Nucleus accumbens (tissue), 56 donors: ENCODE measurements at regions not wholly inside any gene's neighbourhood (a gene's known extent, or its start where the extent isn't known, plus 50 kb on each side); places are given as distances from the start of the nearest gene placed in this dataset.
"Not testable (repeated sequence)": the region's sequence is repeated elsewhere in the genome, so short reads cannot be mapped to it uniquely, and the experiment has no call there.

ENCODE experiments used
- DNase-seq, 56 donors: peaks; one replicate each; lab custom pipeline; 2025; lab: John Stamatoyannopoulos, UW

DNA sequence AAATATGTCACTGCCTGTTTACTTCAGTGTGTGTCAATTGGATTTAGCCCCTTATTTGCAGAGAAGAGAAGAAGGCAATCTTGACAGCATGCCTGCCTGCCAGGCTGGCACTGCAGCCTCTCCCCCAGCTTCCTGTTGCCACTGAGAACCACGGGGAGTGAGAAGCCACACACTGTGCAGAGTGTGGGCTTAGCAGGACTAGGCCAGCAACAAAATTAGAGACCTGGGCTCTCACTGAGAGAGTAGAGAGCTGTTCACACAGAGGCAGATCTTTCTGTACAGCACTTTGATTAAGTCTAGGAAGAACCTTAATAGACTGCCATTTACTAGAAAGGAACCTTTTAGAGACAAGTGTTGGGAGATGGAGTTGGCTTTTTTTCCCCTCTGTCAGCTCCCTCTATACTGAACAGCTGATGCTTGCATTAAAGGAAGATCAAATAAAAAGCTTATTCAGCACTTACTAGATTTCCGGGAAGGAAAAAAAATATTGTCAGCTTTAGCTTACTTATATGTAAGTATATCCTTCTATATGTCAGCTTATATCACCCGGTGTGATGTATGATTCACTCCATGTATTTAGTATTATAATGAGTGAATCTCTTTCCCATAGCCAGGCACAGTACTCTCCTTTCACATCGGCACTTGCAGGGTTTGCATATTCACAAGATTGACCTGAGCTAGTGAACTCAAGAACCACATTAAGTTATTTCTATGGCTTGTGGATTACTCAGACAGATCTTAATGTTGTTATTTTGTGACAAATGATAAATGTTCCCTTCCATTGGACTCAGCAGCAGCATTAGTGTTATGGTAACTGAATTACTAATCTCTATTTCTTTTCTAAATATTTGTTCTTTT, 851.0 kb upstream of the EPHA7 start:
- peak in 1 of 56 donors; percentile 8 for DNase-seq

DNA sequence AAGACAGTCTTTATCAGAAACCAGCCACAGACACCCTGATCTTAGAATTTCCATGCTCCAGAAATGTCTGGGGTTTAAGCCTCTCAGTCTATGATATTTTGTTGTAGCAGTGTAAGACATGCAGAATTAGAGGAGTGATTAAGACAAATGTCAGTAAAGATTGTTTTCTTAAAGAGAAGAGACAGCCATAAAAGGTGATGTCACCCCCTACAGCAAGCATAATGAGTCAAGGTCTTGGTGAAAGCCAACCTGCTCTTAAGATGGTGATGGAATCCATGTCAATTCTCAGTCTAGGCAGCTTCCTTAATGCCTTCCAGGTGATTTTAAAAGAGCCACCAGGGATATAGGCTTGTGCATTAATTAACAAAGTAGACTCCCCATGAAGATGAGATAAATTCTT, 849.9 kb upstream of the EPHA7 start:
- no peak for DNase-seq

DNA sequence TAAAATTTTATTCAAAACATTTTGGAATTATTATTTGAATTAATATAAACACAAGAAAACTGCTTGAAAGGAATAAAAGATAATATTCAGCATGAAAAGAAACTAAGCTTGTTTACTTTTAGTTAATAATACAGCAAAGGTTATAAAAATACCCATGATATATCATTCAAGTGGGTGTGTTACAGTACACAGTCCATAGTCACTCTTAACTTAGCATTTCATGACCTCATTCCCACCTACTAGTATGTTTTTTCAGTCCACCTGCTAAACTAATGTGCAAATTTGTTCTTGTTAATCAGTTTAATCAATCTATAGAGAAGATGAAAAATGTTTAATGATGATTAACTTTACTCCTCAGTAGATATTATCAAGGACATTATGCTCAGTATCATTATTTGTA, 841.4 kb upstream of the EPHA7 start:
- no peak for DNase-seq

DNA sequence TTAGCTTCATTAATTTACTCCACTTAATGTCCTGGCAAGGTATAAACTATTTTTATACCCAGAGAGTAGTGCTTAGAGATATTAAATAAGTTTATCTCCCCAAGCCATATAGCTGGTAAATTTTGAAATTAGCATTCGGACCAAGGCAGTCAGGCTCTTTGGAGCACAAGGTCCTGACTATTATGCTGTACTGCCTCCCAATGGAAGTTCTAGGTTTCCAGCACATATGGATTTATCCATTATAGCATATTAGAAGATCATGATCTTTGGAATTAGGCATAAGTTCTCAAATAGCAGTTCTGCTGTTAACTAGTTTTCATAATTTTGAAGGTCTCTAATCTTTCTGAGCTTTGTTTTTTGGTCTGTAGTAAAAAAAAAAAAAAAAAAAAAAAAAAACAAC, 835.3 kb upstream of the EPHA7 start:
- DNase-seq, result peak in 3 of 56 donors; percentile 1 to 12 (median 11)

DNA sequence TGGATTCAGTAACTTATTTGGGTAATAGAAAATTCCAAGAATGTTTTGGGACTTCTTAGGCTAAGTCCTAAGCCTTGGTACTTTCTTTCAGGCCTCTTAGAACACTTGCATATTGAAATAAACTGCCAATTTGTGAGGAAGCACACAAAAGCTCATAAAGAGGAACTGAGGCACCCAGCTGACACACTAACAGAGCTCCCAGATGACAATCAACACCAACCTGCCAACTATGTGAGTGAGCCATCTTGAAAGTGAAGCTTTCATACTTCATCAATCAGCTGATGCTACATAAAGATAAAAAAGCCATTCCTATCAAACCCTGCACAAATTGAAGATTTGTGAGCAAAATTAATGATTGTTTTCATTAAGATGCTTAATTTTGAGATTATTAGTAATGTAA, 832.5 kb upstream of the EPHA7 start:
- DNase-seq, result no peak

DNA sequence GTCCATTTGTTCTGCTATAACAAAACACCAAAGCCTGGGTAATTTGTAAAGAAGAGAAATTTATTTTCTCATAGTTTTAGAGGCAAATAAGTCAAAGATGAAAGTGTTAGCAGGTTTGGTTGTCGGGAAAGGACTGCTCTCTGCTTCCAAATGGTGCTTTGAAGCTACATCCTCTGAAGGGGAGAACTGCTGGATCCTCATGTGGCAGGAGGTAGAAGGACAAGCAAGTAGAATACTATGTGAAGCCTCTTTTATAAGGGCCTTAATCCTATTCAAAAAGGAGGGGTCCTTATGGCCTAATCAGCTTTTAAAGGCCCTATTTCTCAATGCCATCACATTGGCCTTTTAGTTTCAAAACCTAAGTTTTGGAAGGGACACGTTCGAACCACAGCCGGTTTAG, 826.0 kb upstream of the EPHA7 start:
- DNase-seq, result no peak

DNA sequence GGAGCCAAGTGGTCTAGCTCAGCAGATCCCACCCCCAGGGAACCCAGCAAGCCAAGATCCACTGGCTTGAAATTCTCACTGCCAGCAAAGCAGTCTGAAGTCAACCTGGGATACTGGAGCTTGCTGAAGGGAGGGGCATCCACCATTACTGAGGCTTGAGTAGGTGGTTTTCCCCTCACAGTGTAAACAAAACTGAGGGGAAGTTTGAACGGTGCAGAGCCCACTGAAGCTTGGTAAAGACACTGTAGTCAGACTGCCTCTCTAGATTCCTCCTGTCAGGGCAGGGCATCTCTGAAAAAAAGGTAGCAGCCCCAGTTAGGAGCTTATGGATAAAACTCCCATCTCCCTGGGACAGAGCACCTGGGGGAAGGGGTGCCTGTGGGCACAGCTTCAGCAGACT, 819.5 kb upstream of the EPHA7 start:
- no peak for DNase-seq

DNA sequence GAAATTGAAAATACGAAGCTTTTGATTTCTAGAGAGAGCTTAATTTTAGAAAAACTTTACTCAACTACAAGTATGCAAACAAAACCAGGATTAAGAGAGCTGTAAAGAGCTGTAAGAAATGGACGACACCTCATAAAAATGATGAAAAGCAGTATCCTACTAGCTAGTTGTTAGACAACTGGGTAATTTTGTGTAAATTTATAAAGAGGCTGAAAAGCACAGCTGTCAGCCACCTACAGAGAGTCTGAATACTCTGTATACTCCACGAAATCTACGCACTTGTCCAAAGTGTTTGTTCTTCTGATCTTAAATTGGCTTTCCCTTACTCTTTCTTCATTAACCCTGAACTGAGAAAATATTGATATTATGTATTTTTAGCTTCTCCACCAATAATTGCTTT, 808.4 kb upstream of the EPHA7 start:
- DNase-seq, result no peak

DNA sequence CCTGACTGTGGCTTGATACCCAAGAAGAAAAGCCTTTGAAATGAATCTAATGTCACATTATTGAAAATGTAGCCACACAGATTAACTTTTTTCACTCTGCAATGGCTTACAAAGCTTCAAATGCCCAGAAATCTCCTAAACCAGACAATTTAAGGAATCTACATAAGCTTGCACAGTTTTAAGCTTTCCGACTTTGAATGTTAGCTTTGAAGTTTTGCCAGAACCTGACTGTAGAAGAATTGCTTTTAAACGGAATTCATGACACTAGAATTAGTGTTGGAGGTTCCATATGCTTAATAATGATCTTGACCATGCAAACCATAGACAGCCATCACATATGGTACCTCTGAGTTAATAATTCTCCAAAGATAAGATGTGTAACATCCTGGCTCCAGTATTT, 798.5 kb upstream of the EPHA7 start:
- DNase-seq, result no peak

DNA sequence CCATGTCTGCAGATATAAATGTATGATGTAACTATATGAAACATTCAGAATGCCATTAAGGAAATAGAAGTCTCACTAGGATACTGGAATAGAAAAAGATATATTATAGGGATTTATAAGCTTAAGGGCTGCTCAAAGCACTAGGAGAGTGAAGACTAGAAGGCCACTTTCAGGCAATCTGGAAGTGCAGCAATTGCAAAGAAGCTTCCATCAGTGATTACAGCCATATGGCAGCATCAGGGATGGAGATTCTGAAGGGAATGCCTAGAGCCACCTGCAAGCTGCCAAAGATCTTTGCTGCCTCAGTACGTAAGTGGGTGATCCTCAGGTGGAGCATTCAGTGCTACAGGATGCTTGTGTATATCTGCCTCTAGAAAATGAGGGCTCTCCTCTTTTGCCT, 796.2 kb upstream of the EPHA7 start:
- no peak for DNase-seq

DNA sequence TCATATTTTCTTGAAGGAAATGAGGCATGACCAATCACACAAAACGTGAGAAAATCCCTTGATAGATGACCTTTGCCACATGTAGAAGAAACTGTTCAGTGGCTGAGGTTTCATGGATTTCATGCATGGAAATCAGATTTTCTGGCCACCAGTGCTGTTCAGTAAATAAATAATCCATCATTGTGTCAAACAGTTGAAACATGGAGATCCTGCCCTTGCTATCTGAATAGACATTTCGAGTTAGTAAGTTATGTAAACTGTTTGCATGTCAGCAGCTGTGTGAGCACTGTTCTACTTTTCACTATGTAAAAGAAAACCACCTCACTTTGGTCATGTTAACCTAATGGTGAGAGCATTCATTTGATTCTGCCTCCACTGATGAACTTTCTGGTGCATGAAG, 793.9 kb upstream of the EPHA7 start:
- no peak for DNase-seq

DNA sequence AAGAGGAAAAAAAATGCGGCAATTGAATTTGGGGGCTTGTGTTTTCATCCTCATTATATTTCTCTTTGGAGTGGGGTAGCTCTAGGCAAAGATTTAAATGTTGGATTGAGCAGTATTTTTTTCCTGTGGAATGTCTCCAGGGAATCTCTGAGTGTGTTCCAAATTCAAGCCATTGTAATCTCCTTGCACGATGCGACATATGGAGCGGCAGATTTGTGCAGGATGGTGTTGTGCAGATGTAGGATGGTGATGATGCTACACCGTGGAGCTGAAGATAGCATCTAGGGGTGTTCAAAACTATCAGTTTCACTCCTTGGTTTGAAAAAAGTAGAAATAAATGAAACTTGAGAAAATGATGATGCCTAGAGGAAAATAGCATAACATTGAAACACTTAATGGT, 777.5 kb upstream of the EPHA7 start:
- no peak for DNase-seq

DNA sequence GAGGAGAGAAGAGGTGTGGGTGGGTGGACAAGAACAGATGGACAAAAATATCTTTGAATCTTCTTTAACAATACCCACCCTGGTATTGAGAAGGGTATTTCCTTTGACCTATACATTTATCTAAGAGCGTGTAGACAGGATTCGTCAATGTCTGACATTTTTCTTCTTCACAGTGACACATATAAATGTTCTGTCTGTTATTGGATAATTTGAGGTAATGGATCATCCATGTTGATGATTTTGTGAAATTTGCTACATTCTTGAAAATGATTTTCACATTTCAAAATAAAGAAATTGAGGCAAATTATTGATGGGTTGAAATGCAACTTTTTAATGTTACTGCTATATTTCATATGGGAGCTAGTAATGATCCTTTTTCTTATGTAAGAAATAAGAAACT, 770.7 kb upstream of the EPHA7 start:
- DNase-seq, result no peak

DNA sequence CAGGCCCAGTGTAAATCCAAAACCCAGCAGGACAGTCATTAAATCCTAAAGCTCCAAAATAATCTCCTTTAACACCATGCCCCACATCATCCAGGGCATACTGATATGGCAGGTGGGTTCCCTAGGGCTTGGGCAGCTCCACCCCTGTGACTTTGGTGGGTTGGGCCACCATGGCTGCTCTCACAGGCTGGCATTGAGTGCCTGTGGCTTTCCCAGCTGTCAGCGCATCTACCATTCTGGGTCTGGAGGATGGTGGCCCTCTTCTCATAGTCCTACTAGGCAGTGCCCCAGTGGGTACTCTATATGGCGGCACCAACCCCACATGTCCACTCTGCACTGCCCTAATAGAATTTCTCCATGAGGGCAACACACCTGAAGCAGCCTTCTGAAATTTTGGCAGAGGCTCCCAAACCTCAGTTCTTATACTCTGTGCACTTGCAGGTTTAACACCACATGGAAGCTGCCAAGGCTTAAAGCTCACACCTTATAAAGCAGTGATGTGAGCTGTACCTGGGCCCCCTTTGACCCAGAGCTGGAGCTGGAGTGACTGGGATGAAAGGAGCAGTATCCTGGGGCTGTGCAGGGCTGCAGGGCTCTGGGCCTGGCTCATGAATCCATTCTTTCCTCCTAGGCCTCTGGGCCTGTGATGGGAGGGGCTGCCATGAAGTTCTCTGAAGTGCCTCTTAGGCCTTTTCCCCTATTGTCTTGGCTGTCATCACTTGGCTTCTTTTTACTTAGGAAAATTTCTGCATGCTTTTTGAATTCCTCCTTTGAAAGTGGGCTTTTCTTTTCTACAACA, 765.5 kb upstream of the EPHA7 start:
- DNase-seq, result no peak

DNA sequence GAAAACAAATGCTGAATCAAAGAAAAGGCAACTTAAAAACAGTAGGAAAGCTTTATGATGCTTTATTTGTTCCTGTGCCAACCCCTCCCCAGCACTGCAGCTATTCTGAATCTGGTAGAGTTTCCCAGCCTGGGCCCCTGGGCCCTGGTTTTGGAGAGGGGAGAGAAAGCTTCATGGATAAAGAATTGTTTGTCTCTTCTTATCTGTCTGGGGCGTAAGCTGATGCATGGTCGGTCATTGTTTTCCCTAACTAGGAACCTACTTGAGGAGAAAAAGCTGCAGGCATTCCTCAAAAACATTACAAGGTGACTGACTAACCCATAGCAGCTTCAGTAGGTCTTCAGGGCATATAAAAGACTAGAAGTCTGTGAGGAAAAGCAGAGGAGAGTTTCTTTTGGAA, 758.1 kb upstream of the EPHA7 start:
- DNase-seq, result no peak

DNA sequence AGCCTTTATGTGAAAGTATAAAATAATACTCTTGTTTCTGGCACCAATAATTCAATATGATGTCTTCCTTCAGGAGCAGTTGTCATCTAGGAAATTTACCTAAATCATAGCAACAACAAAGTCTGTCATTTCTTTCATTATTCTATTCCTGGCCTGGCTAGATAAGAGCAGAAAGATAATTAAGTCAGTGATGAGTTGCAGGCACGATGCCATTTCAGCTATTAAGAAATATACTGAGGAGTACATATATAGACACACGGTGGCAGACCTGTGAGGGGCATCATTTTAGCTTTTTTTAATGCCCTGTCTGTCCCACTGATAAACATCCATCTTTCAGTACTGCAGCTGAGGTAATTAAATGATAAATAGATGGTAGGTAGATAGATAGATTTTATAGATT, 756.1 kb upstream of the EPHA7 start:
- DNase-seq, result no peak

DNA sequence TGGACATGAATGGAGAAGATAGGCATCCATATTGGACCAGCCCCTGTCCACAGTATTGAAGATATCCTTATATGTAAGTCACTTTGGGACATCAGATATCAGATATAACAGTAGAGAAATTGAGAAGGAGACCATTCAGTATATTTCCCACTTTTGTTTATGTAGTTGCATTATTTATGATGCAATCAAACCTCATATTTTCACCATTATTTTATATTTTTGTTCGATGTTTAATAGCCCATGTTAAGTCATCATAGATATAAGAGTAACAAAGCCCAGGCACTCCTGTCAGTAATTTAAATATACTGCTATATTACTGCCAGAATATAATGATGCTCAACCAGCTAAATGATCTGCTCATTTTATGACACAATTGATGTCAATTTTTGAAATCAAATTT, 744.5 kb upstream of the EPHA7 start:
- no peak for DNase-seq

DNA sequence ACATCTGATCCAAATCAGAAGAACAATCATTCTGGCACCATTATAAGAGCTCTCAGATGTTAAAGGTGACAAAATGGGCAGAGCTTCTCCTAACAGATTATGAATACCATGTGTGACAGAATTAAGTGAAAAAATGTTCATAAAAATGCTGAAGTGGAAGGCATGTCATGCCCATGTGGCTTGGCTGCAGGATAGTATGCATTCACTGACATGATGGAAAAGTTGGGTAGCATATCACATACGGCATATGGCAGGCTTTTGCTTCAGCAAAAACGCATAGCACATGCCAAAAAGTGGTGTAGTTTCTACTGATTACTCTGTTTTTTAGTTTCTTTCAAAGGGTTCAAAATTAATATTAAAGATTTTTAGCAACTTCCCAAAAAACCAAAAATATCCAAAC, 731.5 kb upstream of the EPHA7 start:
- DNase-seq, result no peak

DNA sequence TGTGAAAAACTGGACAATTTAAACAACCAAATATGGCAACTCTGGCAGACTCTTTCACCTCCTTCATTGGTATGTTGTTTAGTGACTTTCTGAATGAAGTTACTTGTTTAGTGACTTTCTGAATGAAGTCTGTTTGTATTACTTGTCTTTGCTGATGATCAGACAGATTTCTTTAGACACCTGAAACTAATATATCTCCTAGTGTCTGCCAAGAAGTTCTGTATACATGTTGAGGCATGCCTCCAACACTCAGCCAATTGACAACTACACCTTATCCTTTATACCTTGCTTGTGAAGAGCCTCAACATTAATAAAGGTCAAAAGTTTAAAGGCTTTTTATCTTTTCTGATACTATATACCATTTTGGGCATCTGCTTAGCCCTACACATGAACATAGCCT, 725.4 kb upstream of the EPHA7 start:
- DNase-seq, result no peak

DNA sequence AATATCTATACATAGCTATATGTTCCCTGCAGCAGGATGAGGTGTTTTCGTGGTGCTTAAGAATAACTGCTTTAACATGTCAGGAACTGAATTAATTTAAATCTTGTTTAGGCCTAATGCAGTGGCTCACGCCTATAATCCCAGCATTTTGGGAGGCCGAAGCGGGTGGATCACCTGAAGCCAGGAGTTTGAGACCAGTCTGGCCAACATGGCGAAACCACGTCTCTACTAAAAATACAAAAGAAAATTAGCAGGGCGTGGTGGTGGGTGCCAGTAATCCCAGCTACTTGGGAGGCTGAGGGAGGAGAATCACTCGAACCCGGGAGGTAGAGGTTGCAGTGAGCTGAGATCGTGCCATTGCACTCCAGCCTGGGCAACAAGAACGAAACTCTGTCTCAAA, 717.8 kb upstream of the EPHA7 start:
- DNase-seq, result not testable (repeated sequence)

DNA sequence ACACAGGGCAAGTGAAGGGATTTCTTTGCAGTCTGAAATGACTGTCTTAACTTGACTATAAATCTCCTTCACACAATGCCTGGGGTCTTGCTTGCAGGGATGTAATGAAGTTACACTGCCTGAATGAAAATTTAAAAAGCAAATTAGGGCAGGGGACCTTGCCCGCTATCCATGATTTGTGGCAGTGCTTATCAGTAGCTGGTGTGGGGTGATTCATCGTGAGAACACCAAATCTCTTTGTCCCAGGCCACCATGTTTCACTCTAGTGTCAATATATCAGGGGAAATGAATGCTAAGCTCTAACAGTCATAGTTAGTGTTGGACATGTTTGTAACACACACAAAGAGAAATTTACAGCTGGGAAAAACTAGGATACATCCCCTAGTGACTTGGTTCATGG, 713.7 kb upstream of the EPHA7 start:
- no peak for DNase-seq

DNA sequence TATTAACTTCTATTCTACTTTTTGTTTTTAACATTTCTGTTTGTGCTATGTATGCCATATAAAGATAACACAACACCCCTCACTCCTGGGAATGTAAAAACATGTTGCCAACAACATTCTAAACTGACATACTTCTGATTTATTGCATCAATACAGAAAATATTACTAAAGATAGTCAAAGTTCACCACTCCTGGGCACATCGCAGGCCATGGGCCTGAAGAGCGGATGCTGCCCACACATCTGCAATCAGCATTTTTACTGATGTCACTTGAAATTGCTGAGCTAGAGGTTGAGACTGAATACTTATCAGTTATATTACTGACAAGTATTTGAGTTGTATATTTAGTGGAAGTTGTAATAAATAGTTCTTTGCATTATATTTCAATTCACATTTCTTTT, 711.9 kb upstream of the EPHA7 start:
- no peak for DNase-seq
